RPMI7951 (cell line): ENCODE measurements at regions not wholly inside any gene's neighbourhood (a gene's known extent, or its start where the extent isn't known, plus 50 kb on each side); places are given as distances from the start of the nearest gene placed in this dataset.
A peak's percentile ranks its signal among the peaks of the same experiment; 100 is the strongest.

Experiments used
- DNase-seq: peaks from one replicate; pipeline ENCODE4 v3.0.0-alpha.2; 2012; ENCODE audit warnings: low read depth

DNA sequence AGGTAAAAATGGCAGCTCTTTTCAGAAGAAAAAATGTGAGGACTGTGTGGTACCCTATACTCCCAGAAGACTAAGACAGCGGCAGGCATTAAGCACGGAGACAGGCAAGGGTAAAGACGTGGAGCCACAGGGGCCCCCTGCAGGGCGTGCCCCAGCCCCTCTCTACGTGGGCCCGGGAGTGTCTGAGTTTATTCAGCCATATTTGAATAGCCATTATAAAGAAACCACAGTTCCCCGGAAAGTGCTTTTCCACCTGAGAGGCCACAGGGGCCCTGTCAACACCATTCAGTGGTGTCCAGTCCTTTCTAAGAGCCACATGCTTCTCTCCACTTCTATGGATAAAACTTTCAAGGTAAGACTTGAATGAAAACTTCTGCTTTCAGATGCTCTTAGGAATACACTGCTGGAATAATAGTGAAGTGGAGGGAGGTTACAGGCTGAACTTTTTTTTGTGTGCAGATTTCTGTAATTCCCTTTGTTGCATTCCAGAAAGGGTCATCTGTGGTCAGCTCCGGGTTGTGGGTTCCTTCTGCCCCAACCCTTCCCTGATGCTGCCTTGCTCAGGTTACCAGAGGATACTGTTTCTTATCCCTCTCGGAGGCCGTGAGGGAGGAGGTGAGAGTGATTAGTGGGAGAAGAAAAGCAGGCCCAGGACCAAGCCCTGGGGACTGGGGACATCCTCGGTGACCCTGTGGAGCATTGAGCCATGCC, 58.4 kb downstream of the SLC25A47 start:
- no peak for DNase-seq

DNA sequence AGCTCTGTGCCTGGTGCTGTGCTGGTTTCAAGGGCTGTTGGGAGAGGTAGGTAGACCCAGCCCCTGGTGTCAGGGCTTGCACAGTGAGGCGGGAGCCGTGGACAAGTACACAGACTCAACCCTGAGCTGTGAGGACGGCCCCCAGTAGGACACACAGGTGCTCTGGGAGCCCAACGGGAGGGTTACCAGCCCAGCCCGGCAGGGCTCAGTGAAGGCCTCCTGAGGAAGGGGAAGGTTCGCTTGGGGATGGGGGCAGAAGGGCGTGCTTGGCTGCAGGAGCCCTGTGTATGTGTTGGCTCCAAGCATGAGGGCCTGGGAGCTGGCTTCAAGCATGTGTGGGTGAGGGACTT, 58.9 kb downstream of the SLC25A47 start:
- no peak for DNase-seq

DNA sequence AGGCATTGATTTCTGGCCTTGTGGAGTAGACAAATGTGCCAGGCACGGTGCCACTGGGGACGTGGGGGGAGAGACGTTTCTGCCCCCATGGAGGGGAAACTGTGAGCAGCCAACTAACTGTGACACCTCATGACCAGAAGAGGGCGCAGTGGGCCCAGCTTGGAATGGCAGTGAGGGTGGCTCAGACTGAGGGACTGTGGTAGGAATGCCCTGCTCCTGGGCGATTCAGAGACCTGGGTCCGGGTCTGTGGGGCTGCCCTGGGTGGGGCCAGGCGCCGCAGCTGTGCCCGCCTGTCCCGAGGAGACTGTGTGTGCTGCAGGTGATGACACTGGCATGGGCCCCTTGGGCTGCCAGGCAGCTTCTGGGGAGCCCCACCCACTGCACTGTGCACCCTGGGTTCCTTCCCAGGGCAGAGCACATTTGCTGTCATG, 60.6 kb downstream of the SLC25A47 start:
- peak; percentile 32 for DNase-seq

GRCh38 chr14:100384277-100384676, 61.1 kb downstream of the SLC25A47 start:
- DNase-seq = no peak

DNA sequence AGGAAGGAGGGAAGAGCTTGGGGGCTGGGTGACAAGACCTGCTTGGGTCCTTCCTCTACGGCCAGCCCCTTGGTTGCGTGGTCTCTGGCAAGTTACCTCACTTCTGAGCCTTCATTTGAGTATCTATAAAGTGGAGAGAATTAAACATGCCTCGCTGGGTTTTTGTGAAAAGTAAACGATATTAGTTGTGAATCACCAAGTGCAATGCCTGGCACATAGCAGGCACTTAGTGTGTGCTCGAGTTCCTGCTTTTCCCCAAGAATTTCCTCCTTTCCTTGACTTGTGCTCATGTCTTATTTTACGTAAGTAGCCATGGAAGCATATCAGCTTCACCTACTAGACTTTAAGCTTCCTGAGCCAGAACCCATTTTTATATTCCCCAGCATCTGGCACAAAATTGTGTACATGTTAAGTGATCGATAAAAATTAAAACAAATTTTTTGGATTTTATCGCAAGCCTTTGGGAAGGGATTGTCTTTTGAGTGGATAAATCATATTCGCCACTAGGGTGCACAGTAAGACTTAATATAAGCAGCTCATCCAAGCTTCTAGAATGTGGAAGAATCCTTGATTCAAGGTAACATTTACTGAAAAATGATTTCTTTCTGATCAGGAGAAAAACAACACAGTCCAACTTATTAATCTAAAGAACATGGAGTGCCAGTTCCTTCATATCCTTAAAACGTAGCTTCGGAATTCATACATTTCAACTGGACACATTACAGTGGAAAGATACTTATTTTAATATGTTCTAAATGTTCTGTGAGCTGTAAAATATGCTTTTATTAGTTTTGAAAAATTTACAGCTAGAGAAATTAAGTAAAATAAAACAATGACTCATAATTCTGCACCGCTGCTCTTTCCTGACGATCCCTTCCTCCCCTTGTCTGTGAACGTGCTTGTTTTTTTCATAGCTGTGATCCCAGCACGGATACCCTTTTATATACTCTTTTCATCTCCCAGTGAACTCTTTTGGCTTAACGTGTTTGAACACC, 62.0 kb downstream of the SLC25A47 start:
- DNase-seq = peak; percentile 43

DNA sequence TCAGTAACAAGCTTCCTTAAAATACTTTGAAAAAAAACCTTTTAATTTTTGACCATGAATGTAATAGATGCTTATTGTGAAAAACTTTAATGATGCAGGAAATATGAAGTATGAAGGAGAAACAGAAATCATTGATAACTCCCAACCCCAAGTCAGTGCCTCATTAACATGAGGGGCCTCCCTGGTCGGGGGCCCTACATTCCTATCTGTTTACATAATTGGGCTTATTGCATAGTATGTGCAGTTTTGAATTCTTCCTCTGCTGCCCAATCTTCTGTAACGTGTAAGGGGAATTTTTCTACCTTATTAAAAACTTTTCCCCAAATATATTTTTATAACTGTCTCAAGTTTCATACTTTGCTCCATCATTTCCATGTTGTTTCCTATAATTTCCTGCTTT, 63.0 kb downstream of the SLC25A47 start:
- no peak for DNase-seq

DNA sequence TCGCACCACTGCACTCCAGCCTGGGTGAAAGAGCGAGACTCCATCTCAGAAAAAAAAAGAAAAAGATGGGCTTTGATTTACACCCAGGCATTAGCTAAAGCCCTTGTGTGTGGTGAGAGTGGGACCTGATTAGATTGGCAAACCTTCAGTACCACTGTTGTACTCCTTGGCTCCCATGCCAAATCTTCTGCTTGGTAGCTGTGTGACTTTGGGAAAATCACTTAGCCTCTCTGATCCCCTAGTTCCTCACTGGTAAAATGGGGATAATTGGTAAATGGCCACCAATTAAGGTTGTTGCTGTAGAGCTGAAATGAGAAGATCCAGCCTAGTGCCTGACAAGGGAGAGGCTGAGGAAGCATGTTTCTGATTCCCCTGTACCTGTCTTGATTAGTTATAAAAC, 63.7 kb downstream of the SLC25A47 start:
- no peak for DNase-seq

- DNase-seq = no peak
Observed at GRCh38 chr14:100387450-100387849, 64.3 kb downstream of the SLC25A47 start.

DNA sequence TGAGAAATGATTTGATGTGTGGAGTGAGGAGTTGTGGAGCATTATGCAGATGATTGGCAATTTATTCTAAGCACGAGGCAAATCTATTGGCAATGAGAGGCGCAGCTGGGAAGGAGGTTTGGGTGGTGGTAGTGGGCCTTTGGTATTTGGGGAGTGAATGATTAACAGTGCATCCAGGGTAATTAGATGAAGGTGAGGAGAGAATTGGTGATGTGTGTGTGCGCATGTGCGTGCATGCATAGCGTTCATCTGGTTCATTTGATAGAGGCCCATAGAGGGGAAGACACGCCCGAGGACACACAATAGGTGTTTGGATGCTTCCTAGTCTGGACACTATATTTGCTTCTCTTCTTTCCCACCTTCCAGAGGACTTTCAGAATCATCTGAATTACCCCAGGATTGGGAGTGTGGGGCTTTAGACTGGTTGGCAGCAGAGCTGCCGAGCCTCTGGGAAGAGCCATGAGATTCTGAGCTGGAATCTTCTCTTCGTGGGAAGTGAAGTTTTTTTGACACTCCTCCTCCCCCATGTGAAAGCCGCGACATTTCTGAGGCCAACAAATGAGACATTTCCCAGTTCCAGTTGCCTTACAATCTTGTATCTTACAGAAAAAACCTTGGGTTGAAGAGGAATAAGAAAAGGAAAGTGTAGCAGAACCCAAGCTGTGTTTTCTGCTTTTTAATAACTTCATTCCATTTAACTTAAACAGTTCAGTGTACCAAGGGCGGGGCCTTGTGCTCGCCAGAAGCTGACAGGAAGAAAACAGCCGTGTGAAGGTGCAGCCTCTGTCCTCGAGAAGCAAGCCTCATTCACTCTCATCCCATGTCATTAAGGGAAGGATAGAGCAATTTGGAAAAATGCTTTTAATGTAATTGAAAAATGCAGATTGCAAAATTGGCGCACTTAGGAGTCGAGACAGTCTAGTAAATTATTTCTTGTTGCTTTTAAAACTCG, 65.2 kb downstream of the SLC25A47 start:
- no peak for DNase-seq

DNA sequence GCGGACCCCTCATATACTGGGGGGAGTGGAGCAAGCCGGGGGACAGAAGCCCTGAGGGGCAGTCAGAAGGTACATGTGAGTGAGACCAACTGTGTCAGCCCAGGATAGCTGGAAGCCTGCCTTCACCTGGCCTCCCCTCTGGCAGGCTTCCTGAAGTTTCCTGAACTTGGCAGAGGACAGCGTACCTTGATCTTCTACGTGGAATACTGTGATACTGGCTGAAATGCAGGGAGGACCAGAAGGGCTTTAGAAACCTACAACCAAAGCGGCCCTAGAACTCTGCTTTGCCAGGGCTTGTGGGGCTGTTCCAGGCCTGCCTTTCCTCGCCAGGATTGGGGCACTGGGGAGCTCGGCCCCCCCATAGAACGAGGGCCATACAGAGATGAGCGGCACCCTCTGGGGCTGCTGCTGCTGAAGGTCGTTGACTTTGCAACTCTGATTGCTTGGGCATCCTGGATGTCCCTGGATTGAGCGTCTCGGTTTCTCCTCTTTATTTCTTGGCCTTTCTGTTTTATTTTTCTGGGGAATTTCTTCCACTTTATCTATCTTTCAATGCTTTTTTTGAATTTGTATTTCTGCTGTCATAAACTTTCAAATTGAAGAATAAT, 66.5 kb downstream of the SLC25A47 start:
- no peak for DNase-seq

DNA sequence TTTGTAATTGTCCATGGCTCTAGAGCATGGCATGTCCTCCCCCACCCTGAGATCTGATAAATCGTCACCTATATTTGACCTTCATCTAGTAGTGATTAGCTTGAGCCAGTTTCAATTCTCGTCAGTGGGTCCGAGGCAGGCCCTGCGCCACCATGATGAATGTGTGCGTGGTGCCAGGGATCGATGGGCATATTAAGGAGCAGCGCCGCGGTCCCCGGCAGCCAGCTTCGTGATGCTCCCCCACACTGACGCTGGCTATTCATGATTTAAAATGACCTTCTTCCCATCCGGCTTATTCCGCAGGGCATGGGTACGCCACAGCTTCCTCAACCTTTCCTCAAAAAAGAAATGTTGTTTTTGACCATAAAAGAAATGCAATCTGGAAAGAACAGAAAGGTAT, 68.0 kb downstream of the SLC25A47 start:
- no peak for DNase-seq

DNA sequence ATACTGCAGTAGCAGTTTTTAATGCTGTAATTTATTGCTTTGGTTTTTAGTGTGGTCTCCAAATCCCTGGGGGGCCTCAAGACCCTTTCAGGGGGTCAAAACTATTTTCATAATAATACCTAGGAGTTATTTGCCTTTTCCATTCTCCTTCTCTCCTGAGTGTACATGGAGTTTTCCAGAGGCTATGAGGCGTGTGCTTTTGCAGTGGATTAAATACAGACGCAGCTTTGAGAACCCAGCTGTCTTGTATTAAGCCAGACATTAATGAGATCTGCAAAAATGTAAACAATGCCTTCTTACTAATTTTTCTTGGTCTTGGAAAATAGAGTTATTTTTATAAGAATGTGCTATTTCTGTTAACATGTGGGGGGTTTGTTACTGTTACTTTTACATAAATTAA, 68.6 kb downstream of the SLC25A47 start:
- no peak for DNase-seq

DNA sequence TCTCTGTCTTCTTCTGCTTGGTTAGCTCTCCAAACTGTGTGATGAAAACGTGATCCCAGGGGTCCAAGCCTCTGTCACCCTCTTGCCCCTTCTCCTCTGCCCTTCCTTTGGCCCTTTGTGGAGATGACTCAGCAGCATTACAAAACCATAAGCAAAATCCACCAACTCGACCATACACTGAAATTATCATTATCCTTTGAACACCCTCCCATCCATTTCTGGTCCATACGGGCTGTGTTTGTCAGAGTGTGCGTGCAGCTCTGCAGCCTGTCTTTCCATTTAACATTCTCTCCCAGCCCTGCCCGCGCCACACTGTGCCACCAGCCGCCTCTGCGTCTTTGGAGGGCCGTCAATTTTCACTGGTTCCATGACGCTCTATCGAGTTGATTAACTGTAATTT, 69.2 kb downstream of the SLC25A47 start:
- no peak for DNase-seq

GRCh38 chr14:100393362-100393761, 70.2 kb downstream of the SLC25A47 start:
- DNase-seq = no peak

DNA sequence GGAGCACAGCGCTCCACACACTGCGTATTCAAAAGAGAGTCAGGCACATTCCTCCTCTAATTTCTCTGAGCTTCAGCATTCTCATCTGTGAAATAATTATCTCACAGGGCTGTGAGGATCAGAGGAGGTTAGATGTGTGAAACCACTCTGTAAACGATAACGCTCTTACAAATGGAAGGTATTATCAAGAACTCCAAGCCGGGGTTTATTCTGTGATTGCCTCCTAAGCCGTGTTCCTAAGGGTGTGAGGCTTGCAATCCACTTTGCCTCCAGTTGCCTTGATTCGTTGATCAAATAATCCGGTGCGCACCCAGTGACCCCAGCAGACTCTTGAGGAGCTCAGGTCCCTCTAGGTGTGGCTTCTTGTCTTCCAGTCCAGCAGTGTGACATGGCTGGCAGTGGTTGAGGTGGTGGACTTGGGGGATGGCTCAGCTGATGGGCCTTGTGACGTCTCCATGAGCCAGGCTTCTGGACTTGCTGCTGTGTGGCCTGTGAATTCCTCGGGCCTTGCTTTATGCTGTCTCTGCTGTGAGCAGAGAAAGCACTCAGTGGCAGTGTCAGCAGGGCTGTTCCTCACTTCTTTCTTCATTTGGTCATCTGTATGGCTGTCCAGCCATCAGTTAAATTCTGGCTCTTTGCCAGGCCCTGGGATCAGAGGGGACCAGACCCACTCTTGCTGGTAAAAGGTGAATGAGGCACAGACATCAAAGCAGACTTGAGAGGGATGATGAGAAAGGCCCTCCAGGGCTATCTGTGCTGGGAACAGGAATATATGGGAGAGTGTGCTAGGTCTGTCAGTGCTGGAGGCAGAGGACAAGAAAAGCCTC, 71.0 kb downstream of the SLC25A47 start:
- no peak for DNase-seq

- DNase-seq = no peak
Observed at GRCh38 chr14:100394886-100395672, 71.9 kb downstream of the SLC25A47 start.

- DNase-seq = no peak
Observed at GRCh38 chr14:100396266-100396795, 73.2 kb downstream of the SLC25A47 start.

DNA sequence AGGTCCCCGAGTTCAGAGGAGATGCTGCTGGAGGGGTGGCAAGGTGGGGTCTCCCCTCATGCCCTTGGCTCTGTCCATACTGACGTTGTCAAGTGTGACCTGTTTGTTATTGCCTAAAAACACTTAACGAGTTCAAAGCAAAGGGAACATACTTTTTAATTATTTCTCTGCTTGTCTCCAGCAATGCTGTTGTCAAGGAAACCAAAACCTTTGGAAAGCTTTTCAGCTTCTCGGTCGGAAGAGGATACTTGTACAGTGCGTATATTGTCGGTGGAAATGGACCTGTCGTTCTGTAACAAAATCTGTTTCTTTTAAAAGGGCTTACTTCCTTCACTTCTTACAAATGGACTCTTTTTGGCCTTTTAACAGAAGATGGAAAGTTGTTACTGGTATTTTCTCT, 73.9 kb downstream of the SLC25A47 start:
- DNase-seq = no peak

DNA sequence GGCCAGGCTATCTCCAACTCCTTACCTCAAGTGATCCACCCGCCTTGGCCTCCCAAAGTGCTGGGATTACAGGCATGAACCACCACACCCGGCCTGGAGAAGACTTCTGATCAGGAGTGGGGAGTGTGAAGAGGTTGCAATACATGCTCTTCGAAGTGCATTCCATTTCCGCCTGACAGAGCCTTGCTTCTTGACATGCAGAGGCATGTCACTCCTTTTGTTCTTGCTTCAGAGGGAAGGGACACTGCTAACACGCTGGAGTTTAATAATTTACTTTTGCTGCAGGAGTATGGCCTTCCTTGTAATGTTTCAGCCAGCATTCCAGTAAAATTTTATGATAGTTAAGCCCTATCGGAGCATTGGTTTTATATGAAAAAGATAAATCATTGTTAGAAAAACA, 74.9 kb downstream of the SLC25A47 start:
- DNase-seq = no peak
